ENCODE measurements at regions not wholly inside any gene's neighbourhood (a gene's known extent, or its start where the extent isn't known, plus 50 kb on each side); places are given as distances from the start of the nearest gene placed in this dataset.

- Histone ChIP-seq H3K27ac (replicated peaks) (no peak overlapping the region), H3K4me3 (replicated peaks; ENCODE audit: insufficient read depth, low read length) (no peak overlapping the region), H3K27me3 (ENCODE audit: insufficient read depth, poor library complexity, severe bottlenecking) (no peaks in the 10 kb centered on the region)
- TF ChIP-seq, protein P1, sequence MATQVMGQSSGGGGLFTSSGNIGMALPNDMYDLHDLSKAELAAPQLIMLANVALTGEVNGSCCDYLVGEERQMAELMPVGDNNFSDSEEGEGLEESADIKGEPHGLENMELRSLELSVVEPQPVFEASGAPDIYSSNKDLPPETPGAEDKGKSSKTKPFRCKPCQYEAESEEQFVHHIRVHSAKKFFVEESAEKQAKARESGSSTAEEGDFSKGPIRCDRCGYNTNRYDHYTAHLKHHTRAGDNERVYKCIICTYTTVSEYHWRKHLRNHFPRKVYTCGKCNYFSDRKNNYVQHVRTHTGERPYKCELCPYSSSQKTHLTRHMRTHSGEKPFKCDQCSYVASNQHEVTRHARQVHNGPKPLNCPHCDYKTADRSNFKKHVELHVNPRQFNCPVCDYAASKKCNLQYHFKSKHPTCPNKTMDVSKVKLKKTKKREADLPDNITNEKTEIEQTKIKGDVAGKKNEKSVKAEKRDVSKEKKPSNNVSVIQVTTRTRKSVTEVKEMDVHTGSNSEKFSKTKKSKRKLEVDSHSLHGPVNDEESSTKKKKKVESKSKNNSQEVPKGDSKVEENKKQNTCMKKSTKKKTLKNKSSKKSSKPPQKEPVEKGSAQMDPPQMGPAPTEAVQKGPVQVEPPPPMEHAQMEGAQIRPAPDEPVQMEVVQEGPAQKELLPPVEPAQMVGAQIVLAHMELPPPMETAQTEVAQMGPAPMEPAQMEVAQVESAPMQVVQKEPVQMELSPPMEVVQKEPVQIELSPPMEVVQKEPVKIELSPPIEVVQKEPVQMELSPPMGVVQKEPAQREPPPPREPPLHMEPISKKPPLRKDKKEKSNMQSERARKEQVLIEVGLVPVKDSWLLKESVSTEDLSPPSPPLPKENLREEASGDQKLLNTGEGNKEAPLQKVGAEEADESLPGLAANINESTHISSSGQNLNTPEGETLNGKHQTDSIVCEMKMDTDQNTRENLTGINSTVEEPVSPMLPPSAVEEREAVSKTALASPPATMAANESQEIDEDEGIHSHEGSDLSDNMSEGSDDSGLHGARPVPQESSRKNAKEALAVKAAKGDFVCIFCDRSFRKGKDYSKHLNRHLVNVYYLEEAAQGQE (IDR thresholded peaks at IDR 0.05; ENCODE audit: insufficient replicate concordance, low read depth): no peak
- TF ChIP-seq SPI1 (IDR thresholded peaks at IDR 0.05; ENCODE audit: borderline replicate concordance, low read depth) (no peak), POLR2AphosphoS5 (IDR thresholded peaks at IDR 0.05; ENCODE audit: low read depth) (no peak), CTCF (IDR thresholded peaks at IDR 0.05; ENCODE audit: insufficient read depth, low read length) (no peak), GABPA (IDR thresholded peaks at IDR 0.05; ENCODE audit: low read depth) (no peak)
- no peak for DNase-seq (ENCODE audit: low read depth in 1 of 2, low spot score in 1 of 2)
Observed at GRCh38 chr3:124282751-124283651, 291.1 kb upstream of the ROPN1 start.

GRCh38 chr3:124283652-124284023, 291.7 kb upstream of the ROPN1 start:
- no peak overlapping the region for H3K4me3 ChIP-seq (replicated peaks; ENCODE audit: insufficient read depth, low read length)
- DNase-seq (ENCODE audit: low read depth in 1 of 2, low spot score in 1 of 2): no peak
- TF ChIP-seq CTCF (IDR thresholded peaks at IDR 0.05; ENCODE audit: insufficient read depth, low read length) (no peak), POLR2AphosphoS5 (IDR thresholded peaks at IDR 0.05; ENCODE audit: low read depth) (no peak), SPI1 (IDR thresholded peaks at IDR 0.05; ENCODE audit: borderline replicate concordance, low read depth) (no peak)
- TF ChIP-seq, protein P1 (IDR thresholded peaks at IDR 0.05; ENCODE audit: insufficient replicate concordance, low read depth): no peak
- no peaks in the 10 kb centered on the region for H3K27me3 ChIP-seq (ENCODE audit: insufficient read depth, poor library complexity, severe bottlenecking)
- H3K27ac ChIP-seq (replicated peaks): no peak overlapping the region

DNA sequence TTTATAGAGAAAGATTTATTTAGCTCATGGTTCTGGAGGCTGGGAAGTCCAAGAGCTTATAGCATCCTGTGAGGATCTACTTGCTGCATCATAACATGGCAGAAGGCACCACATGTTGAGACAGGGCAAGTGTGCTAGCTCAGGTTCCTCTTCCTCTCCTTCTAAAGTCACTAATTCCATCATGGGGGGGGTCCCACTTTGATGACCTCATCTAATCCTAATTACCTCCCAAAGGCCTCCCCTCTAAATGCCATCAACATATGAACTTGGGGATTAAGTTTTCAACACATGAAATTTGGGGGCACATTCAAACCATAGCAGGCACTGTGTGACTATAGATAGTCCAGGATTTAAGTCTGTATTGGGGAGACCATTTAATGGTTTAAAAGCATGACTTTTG, 297.1 kb upstream of the ROPN1 start:
- no peak overlapping the region for H3K27ac ChIP-seq (replicated peaks)
- no peaks in the 10 kb centered on the region for H3K27me3 ChIP-seq (ENCODE audit: insufficient read depth, poor library complexity, severe bottlenecking)
- no peak for TF ChIP-seq GABPA (IDR thresholded peaks at IDR 0.05; ENCODE audit: low read depth)
- no peak for TF ChIP-seq SPI1 (IDR thresholded peaks at IDR 0.05; ENCODE audit: borderline replicate concordance, low read depth)
- TF ChIP-seq, protein P1 (IDR thresholded peaks at IDR 0.05; ENCODE audit: insufficient replicate concordance, low read depth): no peak
- TF ChIP-seq CTCF (IDR thresholded peaks at IDR 0.05; ENCODE audit: insufficient read depth, low read length): no peak
- no peak for TF ChIP-seq POLR2AphosphoS5 (IDR thresholded peaks at IDR 0.05; ENCODE audit: low read depth)
- H3K4me3 ChIP-seq (replicated peaks; ENCODE audit: insufficient read depth, low read length): no peak overlapping the region
- no peak for DNase-seq (ENCODE audit: low read depth in 1 of 2, low spot score in 1 of 2)
